Cardiac fibroblast (primary cell): ENCODE measurements at regions not wholly inside any gene's neighbourhood (a gene's known extent, or its start where the extent isn't known, plus 50 kb on each side); places are given as distances from the start of the nearest gene placed in this dataset.

ENCODE experiments used
- DNase-seq, 2 donors: peaks; one replicate each; pipeline versions ENCODE4 v3.0.0 to v3.0.0-alpha.2; 2010; ENCODE audit warnings: low read depth in 2 of 2
- H3K4me3 ChIP-seq, 2 donors: replicated peaks in 1 of 2; 1 replicate in 1 of 2; 2 replicates in 1 of 2; pipeline ENCODE4 v1.5.1; 2011; ENCODE audit warnings: low read depth in 2 of 2, low read length in 2 of 2, mild to moderate bottlenecking in 2 of 2, moderate library complexity in 1 of 2
- CTCF ChIP-seq: IDR thresholded peaks from one replicate; pipeline ENCODE4 v1.5.1; 2011; ENCODE audit warnings: low read depth, mild to moderate bottlenecking, low read length, inconsistent platforms

- DNase-seq, result no peak
- H3K4me3 ChIP-seq, result no peak overlapping the region
- TF ChIP-seq CTCF, result no peak
These were observed 211.7 kb upstream of the ADAMTS16 start for GRCh38 chr5:4928409-4928808.

DNA sequence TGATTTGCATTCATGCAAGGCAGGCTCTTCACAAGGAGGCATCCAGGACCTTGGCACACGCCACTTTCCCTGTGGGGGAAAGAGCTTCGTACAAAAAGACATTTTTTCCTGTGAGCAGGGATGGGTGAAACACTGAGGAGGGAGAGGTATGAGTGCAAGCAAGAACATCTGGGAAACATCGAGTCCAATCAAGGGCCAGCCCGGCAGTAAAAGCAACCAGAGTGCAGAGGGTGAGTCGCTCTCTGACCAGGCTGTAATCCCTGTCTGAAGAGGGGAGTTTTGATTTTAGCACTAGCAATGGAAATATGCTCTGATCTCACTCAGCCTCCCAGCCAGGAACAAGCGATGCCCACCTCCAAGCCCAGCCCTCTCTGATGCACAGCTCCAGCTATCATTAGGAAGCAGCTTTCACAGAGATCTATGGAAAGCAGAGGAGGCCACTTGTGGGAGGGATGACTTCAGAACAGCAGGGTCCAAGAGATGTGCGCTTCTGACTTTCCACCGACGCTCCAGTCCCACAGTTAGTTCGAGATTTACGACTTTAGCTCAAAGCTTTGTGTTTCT, 211.0 kb upstream of the ADAMTS16 start:
- DNase-seq, result no peak
- H3K4me3 ChIP-seq, result no peak overlapping the region
- TF ChIP-seq CTCF, result no peak

DNA sequence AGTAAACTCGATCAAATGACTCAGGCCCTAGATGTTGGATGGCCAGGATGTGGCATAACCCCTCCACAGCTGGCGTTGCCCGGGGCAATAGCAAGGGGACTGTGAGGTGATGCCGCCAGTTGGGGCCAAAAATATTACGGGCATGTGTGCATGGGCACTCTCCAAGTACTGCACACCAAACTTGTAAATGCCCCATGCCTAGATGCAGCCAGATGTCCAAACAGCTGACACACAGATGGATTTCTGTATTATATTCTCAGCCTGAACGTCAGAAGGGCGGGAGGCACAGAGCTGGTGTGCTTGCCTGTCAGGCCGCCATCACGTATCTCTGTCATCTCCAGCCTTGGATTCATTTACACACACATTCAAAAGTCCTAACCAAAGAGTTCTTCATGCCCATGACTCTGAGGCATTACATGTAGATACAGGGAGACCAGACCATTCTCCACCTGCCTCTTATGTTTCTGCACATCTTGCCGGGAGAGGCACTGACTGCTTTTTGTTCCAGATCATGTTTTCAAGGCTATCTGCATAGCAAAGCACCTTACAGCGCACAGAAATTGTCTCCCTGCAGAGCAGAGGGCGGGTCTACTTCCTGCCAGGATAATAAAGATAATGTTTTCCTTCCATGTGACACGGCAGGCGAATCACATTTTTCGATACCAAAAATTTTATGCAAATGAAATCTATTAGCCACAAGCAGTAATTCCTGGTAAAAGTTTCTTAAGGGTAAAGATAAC, 200.9 kb upstream of the ADAMTS16 start:
- no peak for TF ChIP-seq CTCF
- no peak overlapping the region for H3K4me3 ChIP-seq
- DNase-seq, result no peak

GRCh38 chr5:4941161-4941560, 199.0 kb upstream of the ADAMTS16 start:
- no peak overlapping the region for H3K4me3 ChIP-seq
- no peak for DNase-seq
- TF ChIP-seq CTCF, result no peak

- TF ChIP-seq CTCF, result peak; percentile 36
- no peak for DNase-seq
- H3K4me3 ChIP-seq, result no peak overlapping the region
These were observed 197.9 kb upstream of the ADAMTS16 start for GRCh38 chr5:4941957-4942830.

DNA sequence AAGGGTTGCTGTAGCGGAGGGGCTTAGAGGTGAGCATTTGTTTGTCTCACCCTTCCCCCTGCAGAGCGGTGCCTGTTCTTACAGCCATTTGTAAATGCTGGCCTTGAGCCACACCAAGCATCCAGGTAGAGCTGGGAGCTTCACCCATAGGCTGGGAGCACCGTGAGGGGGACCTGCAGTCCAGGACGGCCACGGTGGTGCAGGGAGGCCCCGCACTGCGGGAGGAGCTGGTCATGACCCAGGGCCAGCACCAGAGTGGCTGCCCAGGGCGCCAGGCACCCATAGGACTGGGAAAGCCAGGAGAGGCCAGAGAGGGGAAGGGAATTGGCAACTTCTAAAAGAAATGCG, 197.3 kb upstream of the ADAMTS16 start:
- no peak for DNase-seq
- TF ChIP-seq CTCF, result no peak

More for the DNA sequence above, 197.3 kb upstream of the ADAMTS16 start:
- no peak overlapping the region for H3K4me3 ChIP-seq
